GM13976 (cell line): ENCODE measurements at regions not wholly inside any gene's neighbourhood (a gene's known extent, or its start where the extent isn't known, plus 50 kb on each side); places are given as distances from the start of the nearest gene placed in this dataset.

ENCODE experiments used
- DNase-seq: peaks from one replicate; pipeline ENCODE4 v3.0.0; 2012; ENCODE audit warnings: low spot score
- in situ Hi-C: fragments of 300-500 bp; cut with MboI; formaldehyde crosslinking; loops from one replicate; pipeline ENCODE4 v1.12.0; 2022; ENCODE audit warnings: low sequenced_read_pairs, mixed read lengths, inconsistent platforms; ENCODE audit not compliant: unreplicated experiment
- TF ChIP-seq, protein P1 (sequence below): IDR thresholded peaks from 2 replicates; pipeline ENCODE4 v1.5.1; 2012; ENCODE audit warnings: borderline replicate concordance, mild to moderate bottlenecking; ENCODE audit not compliant: insufficient read depth; ENCODE audit errors: extremely low read depth, missing control alignments, control extremely low read depth

- DNase-seq = no peak
- in situ Hi-C loops = no loop called here
- TF ChIP-seq, protein P1, sequence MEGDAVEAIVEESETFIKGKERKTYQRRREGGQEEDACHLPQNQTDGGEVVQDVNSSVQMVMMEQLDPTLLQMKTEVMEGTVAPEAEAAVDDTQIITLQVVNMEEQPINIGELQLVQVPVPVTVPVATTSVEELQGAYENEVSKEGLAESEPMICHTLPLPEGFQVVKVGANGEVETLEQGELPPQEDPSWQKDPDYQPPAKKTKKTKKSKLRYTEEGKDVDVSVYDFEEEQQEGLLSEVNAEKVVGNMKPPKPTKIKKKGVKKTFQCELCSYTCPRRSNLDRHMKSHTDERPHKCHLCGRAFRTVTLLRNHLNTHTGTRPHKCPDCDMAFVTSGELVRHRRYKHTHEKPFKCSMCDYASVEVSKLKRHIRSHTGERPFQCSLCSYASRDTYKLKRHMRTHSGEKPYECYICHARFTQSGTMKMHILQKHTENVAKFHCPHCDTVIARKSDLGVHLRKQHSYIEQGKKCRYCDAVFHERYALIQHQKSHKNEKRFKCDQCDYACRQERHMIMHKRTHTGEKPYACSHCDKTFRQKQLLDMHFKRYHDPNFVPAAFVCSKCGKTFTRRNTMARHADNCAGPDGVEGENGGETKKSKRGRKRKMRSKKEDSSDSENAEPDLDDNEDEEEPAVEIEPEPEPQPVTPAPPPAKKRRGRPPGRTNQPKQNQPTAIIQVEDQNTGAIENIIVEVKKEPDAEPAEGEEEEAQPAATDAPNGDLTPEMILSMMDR = no peak
These were observed 350.9 kb downstream of the ZIC1 start for GRCh38 chr3:147760085-147760484.

- in situ Hi-C loops = no loop called here
- TF ChIP-seq, protein P1 = no peak
- DNase-seq = no peak
These were observed 351.8 kb downstream of the ZIC1 start for GRCh38 chr3:147760941-147761340.

GRCh38 chr3:147773116-147773630 lies 364.0 kb downstream of the ZIC1 start:
- in situ Hi-C loops = no loop called here
- TF ChIP-seq, protein P1 = no peak
- no peak for DNase-seq

GRCh38 chr3:147775411-147775810 lies 366.2 kb downstream of the ZIC1 start:
- DNase-seq = no peak
- in situ Hi-C loops = no loop called here

DNA sequence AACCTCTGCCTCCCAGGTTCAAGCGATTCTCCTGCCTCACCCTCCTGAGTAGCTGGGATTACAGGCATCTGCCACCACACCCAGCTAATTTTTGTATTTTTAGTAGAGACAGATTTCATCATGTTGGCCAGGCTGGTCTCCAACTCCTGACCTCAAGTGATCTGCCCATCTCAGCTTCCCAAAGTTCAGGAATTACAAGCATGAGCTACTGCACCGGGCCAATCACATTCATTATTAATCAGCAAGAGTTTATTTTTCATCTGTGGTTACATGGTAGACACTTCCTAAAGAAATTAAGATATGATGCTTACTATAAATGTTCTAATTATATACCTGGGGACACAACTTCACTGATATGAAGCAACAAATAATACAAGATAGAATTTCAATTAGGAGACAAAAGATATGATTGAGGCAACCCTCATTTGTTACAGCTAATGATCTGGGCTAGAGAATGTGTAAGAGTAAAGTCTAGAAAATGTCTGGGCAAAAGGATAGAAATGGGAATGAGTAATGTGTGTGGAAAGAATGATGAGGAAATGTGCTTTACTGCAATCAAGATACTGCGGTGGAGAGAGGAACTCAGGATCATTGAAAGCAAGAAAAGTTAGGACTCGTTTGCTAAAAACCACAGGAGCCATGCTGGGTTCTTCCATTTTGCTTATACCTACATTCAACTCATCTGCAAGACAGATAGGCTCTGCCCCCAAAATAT lies 366.8 kb downstream of the ZIC1 start:
- TF ChIP-seq, protein P1 = no peak
- in situ Hi-C loops = no loop called here
- no peak for DNase-seq

More at GRCh38 chr3:147775411-147775810, 366.2 kb downstream of the ZIC1 start:
- TF ChIP-seq, protein P1 = no peak

GRCh38 chr3:147793841-147794240 lies 384.7 kb downstream of the ZIC1 start:
- in situ Hi-C loops = no loop called here
- DNase-seq = no peak
- TF ChIP-seq, protein P1 = no peak
